Osteocyte (in vitro differentiated cells): ENCODE measurements at regions not wholly inside any gene's neighbourhood (a gene's known extent, or its start where the extent isn't known, plus 50 kb on each side); places are given as distances from the start of the nearest gene placed in this dataset.

ENCODE experiments used
- DNase-seq: peaks from one replicate; pipeline ENCODE4 v3.0.0; 2021; ENCODE audit warnings: mixed read lengths; ENCODE audit not compliant: unreplicated experiment; ENCODE audit errors: extremely low spot score
- H3K27ac Mint-ChIP-seq: one replicate; pipeline ENCODE4 v1.8.0; 2021; ENCODE audit warnings: mild to moderate bottlenecking, mixed read lengths; ENCODE audit not compliant: unreplicated experiment
- H3K27me3 Mint-ChIP-seq: one replicate; pipeline ENCODE4 v1.8.0; 2021; ENCODE audit warnings: mixed read lengths; ENCODE audit not compliant: unreplicated experiment
- H3K36me3 Mint-ChIP-seq: one replicate; pipeline ENCODE4 v1.8.0; 2021; ENCODE audit warnings: mixed read lengths; ENCODE audit not compliant: unreplicated experiment
- H3K4me1 Mint-ChIP-seq: one replicate; pipeline ENCODE4 v1.8.0; 2021; ENCODE audit warnings: mixed read lengths; ENCODE audit not compliant: unreplicated experiment
- H3K4me3 Mint-ChIP-seq: one replicate; pipeline ENCODE4 v1.8.0; 2021; ENCODE audit warnings: mild to moderate bottlenecking, moderate library complexity, mixed read lengths; ENCODE audit not compliant: unreplicated experiment
- H3K9me3 Mint-ChIP-seq: one replicate; pipeline ENCODE4 v1.8.0; 2021; ENCODE audit warnings: mixed read lengths; ENCODE audit not compliant: unreplicated experiment
- TF ChIP-seq, protein P1 (sequence below): fragments of 200-600 bp; sonication (generic); IDR thresholded peaks from 2 replicates; pipeline ENCODE4 v1.5.0; 2021; ENCODE audit warnings: antibody characterized with exemption, mild to moderate bottlenecking, moderate library complexity

- TF ChIP-seq, protein P1, sequence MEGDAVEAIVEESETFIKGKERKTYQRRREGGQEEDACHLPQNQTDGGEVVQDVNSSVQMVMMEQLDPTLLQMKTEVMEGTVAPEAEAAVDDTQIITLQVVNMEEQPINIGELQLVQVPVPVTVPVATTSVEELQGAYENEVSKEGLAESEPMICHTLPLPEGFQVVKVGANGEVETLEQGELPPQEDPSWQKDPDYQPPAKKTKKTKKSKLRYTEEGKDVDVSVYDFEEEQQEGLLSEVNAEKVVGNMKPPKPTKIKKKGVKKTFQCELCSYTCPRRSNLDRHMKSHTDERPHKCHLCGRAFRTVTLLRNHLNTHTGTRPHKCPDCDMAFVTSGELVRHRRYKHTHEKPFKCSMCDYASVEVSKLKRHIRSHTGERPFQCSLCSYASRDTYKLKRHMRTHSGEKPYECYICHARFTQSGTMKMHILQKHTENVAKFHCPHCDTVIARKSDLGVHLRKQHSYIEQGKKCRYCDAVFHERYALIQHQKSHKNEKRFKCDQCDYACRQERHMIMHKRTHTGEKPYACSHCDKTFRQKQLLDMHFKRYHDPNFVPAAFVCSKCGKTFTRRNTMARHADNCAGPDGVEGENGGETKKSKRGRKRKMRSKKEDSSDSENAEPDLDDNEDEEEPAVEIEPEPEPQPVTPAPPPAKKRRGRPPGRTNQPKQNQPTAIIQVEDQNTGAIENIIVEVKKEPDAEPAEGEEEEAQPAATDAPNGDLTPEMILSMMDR: no peak
- Mint-ChIP-seq H3K36me3 (no peaks in the 10 kb centered on the region), H3K27me3 (peaks cover 27% of the 10 kb centered on the region), H3K27ac (no peak overlapping the region), H3K9me3 (no peaks in the 10 kb centered on the region), H3K4me1 (no peaks in the 10 kb centered on the region), H3K4me3 (no peak overlapping the region)
- no peak for DNase-seq
Measured at GRCh38 chr14:55927028-55927427, 191.2 kb upstream of the PELI2 start.

DNA sequence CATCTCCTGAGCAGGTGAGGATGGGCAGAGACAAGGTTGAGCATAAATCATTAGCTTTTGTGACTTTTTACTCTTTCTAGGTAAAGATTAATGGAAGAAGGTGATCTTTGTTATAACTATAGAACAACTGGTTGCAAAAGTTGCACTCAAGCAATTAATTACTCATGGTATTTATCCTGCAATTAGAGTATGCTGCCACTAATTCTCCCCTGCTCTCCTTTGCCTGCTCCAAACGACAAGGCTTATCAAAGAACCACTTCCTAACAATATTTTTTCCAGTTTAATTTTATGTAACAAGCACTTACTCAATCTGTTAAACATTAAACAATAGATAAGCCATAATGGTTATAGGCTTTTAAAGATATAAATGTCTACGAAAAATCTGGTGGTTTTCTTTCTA, 189.9 kb upstream of the PELI2 start:
- TF ChIP-seq, protein P1: no peak
- Mint-ChIP-seq H3K9me3 (no peaks in the 10 kb centered on the region), H3K27me3 (peaks cover 30% of the 10 kb centered on the region), H3K36me3 (no peaks in the 10 kb centered on the region), H3K27ac (no peak overlapping the region), H3K4me3 (no peak overlapping the region), H3K4me1 (no peaks in the 10 kb centered on the region)
- DNase-seq: no peak

- TF ChIP-seq, protein P1: no peak
- peaks cover 27% of the 10 kb centered on the region for H3K27me3 Mint-ChIP-seq
- no peaks in the 10 kb centered on the region for H3K4me1 Mint-ChIP-seq
- H3K27ac Mint-ChIP-seq: no peak overlapping the region
- no peaks in the 10 kb centered on the region for H3K36me3 Mint-ChIP-seq
- no peaks in the 10 kb centered on the region for H3K9me3 Mint-ChIP-seq
- no peak for DNase-seq
- H3K4me3 Mint-ChIP-seq: no peak overlapping the region
Measured at GRCh38 chr14:55929136-55929535, 189.1 kb upstream of the PELI2 start.

DNA sequence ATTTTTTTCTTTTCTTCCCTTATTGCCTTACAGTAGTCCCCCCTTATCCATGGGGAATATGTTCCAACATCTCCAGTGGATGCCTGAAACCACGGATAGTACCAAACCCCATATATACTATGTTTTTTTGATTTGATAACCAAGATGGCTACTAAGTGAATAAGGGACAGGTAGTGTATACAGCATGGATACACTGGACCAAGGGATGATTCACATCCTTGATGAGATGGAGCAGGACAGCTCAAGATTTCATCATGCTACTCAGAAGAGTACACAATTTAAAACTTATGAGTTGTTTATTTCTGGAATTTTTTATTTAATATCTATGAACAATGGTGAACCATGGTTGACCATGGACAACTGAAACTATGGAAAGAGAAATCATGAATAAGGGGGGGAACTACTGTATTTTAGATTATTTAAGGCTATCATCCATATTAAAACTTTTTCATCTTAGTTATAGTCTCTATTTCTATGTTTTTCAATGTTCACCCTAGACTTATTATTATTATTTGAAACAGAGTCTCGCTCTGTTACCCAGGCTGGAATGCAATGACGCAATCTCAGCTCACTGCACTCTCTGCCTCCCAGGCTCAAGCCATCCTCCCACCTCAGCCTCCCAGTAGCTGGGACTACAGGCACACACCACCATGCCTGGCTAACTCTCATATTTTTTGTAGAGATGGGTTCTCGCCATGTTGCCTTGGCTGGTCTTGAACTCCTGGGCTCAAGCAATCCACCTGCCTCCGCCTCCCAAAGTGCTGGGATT, 188.0 kb upstream of the PELI2 start:
- Mint-ChIP-seq H3K4me1 (no peaks in the 10 kb centered on the region), H3K9me3 (no peaks in the 10 kb centered on the region), H3K36me3 (no peaks in the 10 kb centered on the region), H3K27ac (no peak overlapping the region), H3K27me3 (peaks cover 20% of the 10 kb centered on the region), H3K4me3 (no peak overlapping the region)
- TF ChIP-seq, protein P1: no peak
- DNase-seq: no peak

DNA sequence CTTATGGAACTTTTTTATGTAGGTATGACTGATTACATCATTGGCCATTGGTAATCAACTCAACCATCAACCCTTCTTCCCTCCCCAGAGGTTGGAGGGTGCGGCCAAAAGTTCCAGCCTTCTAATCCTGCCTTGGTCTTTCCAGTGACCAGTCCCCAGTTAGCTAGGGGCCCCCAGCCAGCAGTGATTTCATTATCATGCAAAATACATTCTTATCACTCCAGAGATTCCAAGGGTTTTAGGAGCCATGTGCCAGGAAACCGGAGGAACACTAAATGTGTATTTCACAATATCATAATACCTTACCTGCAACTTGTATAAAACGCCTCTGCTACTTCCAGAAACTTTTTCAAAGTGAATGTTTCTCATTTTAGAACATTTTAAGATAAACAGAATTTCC, 181.5 kb upstream of the PELI2 start:
- no peak overlapping the region for H3K27ac Mint-ChIP-seq
- TF ChIP-seq, protein P1: no peak

More for the DNA sequence above, 181.5 kb upstream of the PELI2 start:
- no peak overlapping the region for H3K4me3 Mint-ChIP-seq
- no peak for DNase-seq
- H3K4me1 Mint-ChIP-seq: no peaks in the 10 kb centered on the region
- peaks cover 5% of the 10 kb centered on the region for H3K27me3 Mint-ChIP-seq
- H3K9me3 Mint-ChIP-seq: no peaks in the 10 kb centered on the region
- H3K36me3 Mint-ChIP-seq: no peaks in the 10 kb centered on the region
